GM12872 (cell line): ENCODE measurements at regions not wholly inside any gene's neighbourhood (a gene's known extent, or its start where the extent isn't known, plus 50 kb on each side); places are given as distances from the start of the nearest gene placed in this dataset.

Experiments
- TF ChIP-seq, protein P1 (sequence below): IDR thresholded peaks from 3 replicates; pipeline ENCODE4 v1.5.1; 2011; ENCODE audit warnings: low read depth, mild to moderate bottlenecking, low read length, moderate library complexity; ENCODE audit not compliant: insufficient read depth

DNA sequence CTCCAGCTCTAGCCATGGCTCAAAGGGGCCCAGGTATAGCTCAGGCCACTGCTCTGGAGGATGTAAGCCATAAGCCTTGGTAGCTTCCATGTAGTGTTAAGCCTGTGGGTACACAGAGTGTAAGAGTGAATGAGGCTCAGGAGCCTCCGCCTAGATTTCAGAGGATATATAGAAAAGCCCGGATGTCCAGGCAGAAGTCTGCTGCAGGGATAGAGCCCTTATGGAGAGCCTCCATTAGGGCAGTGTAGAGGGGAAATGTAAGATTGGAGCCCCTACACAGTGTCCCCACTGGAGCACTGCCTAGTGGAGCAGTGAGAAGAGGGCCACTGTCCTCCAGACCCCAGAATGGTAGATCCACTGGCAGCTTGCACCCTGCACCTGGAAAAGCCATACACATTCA is 240.8 kb upstream of the KLF14 start:
- TF ChIP-seq, protein P1, sequence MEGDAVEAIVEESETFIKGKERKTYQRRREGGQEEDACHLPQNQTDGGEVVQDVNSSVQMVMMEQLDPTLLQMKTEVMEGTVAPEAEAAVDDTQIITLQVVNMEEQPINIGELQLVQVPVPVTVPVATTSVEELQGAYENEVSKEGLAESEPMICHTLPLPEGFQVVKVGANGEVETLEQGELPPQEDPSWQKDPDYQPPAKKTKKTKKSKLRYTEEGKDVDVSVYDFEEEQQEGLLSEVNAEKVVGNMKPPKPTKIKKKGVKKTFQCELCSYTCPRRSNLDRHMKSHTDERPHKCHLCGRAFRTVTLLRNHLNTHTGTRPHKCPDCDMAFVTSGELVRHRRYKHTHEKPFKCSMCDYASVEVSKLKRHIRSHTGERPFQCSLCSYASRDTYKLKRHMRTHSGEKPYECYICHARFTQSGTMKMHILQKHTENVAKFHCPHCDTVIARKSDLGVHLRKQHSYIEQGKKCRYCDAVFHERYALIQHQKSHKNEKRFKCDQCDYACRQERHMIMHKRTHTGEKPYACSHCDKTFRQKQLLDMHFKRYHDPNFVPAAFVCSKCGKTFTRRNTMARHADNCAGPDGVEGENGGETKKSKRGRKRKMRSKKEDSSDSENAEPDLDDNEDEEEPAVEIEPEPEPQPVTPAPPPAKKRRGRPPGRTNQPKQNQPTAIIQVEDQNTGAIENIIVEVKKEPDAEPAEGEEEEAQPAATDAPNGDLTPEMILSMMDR = no peak

DNA sequence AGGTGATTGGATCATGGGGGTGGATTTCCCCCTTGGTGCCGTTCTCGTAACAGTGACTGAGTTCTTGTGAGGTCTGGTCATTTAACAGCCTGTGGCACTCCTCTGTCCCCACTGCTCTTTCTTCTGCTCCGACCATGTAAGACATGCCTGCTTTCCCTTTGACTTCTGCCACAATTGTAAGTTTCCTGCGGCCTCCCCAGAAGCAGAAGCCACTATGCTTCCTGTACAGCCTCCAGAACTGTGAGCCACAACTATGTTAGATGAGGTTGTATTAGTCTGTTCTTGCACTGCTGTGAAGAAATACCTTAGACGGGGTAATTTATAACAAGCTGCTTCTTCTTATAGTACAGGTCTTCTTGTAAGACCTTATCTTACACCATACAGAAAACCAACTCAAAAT is 241.7 kb upstream of the KLF14 start:
- TF ChIP-seq, protein P1 = no peak

DNA sequence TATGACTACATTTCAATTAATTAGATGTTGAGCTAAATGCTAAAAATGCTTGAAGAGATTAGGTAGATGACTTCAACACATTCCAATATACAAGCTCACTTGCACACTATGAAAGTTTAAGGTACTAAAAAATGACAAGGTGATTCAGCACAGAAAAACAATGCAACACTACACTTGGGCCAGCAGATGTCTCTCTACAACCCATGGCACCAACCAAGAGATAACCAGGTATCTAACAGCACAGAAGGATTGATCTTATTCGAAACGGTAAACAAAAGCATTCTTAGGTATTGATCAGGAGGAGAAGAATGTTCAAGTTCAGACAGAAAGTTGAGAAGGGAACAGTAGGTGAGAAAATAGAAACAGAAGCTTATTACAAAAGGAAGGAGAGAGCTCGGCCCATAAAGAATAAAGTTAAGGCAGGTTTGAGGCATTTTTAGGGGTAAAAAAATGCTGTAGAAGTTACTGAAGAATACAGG is 248.2 kb upstream of the KLF14 start:
- TF ChIP-seq, protein P1 = peak; percentile 81

DNA sequence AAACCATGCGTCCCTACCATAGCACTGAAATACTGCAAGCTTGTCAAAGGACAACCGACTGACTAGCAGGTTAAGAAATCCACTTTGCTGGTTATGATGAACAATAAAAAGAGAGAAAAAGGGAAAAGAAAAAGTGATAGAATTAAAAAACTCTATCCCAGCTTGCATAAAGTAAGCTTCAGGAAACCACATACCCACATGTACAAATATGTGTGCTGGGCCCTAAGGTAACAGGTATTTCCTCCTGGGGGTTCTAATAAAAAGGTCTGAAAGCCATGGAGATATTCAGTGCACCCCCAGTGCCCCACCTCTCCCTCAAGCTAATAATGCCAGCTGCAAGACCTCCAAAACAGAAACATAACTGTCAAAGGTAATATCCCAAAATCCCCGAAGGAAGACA is 248.6 kb upstream of the KLF14 start:
- TF ChIP-seq, protein P1 = no peak

DNA sequence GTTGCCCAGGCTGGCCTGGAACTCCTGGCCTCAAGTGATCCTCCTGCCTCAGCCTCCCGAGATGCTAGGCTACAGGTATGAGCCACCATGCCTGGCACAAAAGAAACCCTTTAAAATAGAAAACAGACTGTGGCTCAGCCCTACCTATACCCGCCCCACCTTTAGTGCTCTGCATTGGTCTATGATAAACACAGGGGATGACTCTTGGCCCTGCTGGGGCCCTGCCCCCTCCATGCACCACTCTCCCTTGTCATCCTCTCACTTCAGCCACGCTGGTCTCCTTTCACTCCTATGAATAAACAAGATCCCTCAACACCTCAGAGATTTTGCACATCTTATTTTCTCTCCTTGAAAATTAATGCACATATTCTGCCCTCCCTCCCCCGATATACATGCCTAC is 251.4 kb upstream of the KLF14 start:
- TF ChIP-seq, protein P1 = no peak

DNA sequence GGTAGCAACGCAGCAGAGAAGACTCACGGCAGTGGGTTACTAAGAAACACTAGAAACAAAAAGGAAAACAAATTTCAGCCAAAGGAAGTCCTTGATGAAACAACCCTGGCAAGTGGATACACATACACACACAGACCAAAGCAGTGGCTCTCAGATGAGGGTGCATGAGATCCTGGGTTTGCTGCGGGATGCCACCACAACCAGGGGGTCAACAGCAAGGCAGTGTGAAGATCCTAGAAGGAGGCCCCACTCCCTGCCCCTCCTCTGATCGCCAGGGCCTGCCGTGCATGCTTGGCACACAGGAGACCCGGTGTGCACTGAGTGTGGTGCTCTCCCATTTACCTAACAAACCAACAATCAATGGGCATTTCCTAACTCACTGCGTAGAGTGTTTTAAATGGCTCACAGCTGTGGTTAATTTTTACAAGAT is 252.3 kb upstream of the KLF14 start:
- TF ChIP-seq, protein P1 = no peak

DNA sequence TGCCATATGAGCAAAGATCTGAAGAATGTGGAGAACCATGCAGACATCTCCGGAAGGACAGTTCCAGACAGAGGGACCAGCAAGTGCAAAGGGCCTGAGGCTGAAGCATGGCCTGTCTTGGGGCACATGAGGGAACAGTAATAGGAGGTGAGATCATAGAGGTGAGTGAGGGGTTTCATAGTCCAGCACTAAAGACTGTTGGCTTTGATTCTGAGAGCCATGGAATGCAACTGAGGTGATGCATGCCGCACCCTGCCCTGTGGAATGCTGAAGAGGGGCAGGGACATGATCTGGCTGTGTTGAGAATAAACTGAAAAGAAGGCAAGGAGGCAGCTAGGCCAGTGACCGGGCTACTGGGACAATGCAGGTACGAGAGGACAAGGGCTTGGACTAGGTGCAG is 253.1 kb upstream of the KLF14 start:
- TF ChIP-seq, protein P1 = no peak

DNA sequence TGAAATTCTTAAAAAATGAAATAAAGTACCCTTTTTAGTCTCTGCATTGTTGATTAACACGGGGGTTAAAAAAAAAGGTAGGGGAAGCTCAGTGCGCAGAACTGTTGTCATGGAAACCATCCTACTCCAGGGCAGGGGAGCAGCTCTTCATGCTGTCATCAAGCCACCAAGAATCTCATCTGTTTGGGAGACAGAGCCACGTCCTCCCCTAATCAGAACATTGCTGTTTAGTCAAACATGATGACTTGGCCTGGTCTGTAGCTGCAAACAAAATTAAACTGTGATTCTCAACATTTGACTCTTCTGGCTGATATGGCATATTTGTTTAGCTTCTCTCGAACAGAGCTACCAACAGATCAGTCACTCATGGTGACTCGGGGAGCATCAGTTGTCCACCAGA is 254.4 kb upstream of the KLF14 start:
- TF ChIP-seq, protein P1 = no peak
